ENCODE measurements at regions not wholly inside any gene's neighbourhood (a gene's known extent, or its start where the extent isn't known, plus 50 kb on each side); places are given as distances from the start of the nearest gene placed in this dataset.

DNA sequence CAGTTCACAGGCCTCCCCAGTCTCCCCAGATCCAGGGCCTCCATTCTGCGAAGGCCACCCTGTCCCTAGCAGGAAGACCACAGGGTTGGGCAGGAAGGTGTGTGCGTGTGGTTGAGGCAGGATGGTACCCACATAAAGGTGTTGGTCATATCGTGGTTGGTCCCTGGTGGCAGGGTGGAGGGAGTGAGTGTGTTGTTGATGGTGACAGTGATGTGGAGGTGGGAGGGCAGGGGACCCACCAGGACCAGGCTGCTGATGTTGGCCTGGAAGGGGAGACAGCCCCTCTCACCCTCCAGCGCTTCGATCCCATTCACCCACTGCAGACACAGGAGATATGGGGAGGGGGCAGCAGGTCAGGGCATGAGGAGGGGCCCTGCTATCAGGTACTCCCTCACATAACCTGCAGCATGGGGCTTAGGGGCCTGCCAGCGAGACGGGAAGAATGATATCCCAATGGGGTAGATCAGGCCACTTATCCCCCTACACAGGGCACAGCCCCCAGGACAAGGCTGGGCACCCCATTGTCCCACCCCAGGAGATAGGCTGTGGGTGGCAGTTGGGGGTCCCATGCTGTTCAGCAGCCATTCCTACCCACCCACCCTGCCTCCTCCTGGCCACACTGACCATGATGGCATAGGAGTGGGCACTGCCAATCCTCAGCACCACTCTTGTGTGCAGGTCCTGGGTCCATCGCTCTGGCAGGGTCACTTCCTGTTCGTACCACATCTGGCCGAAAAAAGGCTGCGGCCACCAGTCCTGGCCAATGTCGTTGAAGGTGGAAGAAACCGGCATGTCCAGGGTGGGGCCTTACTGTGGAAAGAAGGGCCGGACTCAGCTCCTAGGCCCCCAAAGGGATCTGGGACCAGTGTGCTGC, 69.0 kb upstream of the ZNF479 start:
- TF ChIP-seq, protein P1, sequence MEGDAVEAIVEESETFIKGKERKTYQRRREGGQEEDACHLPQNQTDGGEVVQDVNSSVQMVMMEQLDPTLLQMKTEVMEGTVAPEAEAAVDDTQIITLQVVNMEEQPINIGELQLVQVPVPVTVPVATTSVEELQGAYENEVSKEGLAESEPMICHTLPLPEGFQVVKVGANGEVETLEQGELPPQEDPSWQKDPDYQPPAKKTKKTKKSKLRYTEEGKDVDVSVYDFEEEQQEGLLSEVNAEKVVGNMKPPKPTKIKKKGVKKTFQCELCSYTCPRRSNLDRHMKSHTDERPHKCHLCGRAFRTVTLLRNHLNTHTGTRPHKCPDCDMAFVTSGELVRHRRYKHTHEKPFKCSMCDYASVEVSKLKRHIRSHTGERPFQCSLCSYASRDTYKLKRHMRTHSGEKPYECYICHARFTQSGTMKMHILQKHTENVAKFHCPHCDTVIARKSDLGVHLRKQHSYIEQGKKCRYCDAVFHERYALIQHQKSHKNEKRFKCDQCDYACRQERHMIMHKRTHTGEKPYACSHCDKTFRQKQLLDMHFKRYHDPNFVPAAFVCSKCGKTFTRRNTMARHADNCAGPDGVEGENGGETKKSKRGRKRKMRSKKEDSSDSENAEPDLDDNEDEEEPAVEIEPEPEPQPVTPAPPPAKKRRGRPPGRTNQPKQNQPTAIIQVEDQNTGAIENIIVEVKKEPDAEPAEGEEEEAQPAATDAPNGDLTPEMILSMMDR (conservative IDR thresholded peaks at IDR 0.05 in 1 of 2, IDR thresholded peaks at IDR 0.05 in 1 of 2; ENCODE audit: extremely low read depth in 1 of 2, insufficient read depth in 1 of 2, low read depth in 1 of 2, low read length in 2 of 2) = no peak
- TF ChIP-seq EZH2 (IDR thresholded peaks at IDR 0.05; ENCODE audit: borderline replicate concordance, low read length) = no peak

All from mammary epithelial cell (primary cell).